GM12864 (cell line): ENCODE measurements at regions not wholly inside any gene's neighbourhood (a gene's known extent, or its start where the extent isn't known, plus 50 kb on each side); places are given as distances from the start of the nearest gene placed in this dataset.

ENCODE experiments used
- DNase-seq: peaks from one replicate; pipeline ENCODE4 v3.0.0-alpha.2; 2011; ENCODE audit warnings: low read depth
- H3K4me3 ChIP-seq: 2 replicates; pipeline ENCODE4 v1.5.1; 2011; ENCODE audit warnings: mild to moderate bottlenecking, low read depth, low read length, control low read depth
- TF ChIP-seq, protein P1 (sequence below): IDR thresholded peaks from 2 replicates; pipeline ENCODE4 v1.5.1; 2011; ENCODE audit warnings: low read depth, mild to moderate bottlenecking, moderate library complexity, low read length, control low read depth, inconsistent platforms; ENCODE audit errors: missing control alignments

DNA sequence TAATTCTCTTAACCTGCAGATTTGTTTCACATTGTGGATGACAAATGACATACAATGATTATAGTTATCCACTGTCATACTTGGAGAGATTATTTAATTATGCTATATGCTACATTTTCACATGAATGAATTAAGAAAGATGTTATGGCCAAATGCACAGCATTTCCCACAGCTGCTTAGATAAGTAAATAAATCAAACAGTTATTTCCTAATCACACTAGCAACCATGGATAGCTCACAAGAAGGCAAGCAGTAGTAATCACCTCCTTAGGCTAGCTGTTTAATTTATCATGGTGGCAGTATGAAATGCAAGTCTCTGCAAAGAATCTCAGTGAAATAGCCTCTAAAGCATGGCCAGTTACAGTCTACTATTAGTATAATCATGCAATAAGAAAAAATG is 1581.5 kb downstream of the NCAM2 start:
- TF ChIP-seq, protein P1, sequence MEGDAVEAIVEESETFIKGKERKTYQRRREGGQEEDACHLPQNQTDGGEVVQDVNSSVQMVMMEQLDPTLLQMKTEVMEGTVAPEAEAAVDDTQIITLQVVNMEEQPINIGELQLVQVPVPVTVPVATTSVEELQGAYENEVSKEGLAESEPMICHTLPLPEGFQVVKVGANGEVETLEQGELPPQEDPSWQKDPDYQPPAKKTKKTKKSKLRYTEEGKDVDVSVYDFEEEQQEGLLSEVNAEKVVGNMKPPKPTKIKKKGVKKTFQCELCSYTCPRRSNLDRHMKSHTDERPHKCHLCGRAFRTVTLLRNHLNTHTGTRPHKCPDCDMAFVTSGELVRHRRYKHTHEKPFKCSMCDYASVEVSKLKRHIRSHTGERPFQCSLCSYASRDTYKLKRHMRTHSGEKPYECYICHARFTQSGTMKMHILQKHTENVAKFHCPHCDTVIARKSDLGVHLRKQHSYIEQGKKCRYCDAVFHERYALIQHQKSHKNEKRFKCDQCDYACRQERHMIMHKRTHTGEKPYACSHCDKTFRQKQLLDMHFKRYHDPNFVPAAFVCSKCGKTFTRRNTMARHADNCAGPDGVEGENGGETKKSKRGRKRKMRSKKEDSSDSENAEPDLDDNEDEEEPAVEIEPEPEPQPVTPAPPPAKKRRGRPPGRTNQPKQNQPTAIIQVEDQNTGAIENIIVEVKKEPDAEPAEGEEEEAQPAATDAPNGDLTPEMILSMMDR = no peak
- DNase-seq = no peak
- H3K4me3 ChIP-seq = no peak overlapping the region

DNA sequence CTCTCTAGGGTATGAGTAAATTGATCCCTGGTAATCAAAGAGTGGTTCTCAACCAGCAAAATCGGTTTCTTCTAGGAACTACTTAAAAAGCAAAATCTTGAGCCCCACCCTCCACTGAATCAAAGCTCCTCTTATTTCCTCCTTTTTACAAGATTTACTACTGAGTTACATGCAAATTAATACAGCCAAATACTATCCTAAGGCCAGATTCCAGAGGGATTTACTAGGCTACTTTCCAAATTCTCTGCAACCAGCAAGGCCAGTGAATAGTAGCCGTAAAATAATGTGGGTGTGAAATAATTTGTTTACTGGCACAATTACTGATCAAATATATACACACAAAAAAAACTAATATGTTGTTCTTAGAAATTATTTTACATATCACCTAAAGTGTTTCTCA is 1583.8 kb downstream of the NCAM2 start:
- no peak for DNase-seq
- H3K4me3 ChIP-seq = no peak overlapping the region
- TF ChIP-seq, protein P1 = no peak

DNA sequence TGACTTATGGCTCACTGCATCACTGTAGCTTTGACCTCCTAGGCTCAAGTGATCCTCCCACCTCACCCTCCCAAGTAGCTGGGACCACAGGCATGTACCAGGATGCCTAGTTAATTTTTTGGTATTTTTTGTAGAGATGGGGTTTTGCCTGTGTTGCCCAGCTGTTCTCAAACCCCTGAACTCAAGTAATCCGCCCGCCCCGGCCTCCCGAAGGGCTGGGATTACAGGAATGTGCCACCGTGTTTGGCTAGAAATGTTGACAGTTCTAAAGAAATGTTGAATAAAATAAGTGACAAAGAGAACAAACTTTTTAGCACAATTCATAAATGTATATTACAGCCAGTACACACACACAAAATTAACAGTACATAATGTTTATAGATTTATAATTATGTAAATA is 1586.1 kb downstream of the NCAM2 start:
- DNase-seq = no peak
- TF ChIP-seq, protein P1 = no peak
- no peak overlapping the region for H3K4me3 ChIP-seq

DNA sequence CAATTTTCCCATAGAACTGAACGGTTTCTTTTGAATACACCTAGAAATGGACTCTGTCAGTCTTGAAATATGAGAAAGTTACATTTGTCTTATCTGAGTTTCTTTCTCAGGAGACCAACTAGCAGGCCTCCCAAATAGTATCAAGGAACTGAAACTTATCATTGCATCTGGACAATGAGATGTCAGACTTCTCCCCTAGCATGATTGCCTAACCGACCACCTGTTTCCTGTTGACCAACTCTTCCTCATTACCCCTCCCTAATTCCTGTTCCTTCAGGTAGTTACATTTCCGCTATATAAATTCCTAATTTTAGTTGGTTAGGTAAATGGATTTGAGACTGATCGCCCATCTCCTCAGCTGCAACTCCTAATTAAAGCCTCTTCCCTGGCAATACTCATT is 1587.3 kb downstream of the NCAM2 start:
- H3K4me3 ChIP-seq = no peak overlapping the region
- TF ChIP-seq, protein P1 = no peak
- DNase-seq = no peak

DNA sequence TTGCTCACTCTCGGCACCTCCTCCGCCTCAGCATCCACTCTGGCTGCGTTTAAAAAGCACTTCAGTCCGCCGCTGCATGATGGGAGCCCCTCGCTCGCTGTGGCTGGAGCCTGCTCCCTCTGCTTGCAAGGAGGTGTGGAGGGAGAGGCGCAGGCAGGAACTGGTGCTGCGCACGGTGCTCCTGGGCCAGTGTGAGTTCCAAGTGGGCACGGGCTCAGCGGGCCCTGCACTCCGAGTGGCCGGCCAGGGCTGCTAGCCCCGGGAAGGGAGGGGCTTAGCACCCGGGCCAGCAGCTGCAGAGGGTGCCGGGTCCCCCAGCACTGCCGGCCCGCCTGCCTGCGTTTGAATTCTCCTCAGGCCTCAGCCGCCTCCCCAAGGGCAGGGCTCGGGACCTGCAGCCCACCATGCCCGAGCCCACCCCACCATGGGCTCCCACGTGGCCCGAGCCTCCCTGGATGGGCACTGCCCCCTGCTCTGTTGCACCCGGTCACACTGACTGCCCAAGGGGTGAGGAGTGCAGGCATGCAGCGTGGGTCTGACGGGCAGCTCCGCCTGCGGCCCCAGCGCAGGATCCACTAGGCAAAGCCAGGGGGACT is 1599.5 kb downstream of the NCAM2 start:
- no peak for DNase-seq
- H3K4me3 ChIP-seq = no peak overlapping the region
- TF ChIP-seq, protein P1 = no peak

DNA sequence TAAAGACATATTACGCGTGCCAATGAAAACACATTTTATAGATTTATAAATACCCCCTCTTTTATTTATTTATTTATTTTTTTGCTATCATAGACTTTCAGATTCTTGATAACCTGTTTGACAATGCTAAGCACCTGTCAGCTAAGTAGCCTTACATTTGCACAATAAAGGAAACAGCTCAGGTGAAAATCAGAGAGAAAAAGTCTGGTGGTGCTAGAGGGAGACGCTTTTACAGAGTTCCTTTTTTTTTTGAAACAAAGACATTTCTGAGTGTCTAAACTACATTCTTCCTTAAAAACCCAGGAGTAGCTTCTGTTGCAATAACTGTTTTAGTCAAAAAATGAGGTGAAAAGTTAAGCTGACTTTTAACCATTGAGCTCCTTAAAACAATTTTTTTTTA is 1611.6 kb downstream of the NCAM2 start:
- no peak for DNase-seq
- H3K4me3 ChIP-seq = no peak overlapping the region
- TF ChIP-seq, protein P1 = no peak

DNA sequence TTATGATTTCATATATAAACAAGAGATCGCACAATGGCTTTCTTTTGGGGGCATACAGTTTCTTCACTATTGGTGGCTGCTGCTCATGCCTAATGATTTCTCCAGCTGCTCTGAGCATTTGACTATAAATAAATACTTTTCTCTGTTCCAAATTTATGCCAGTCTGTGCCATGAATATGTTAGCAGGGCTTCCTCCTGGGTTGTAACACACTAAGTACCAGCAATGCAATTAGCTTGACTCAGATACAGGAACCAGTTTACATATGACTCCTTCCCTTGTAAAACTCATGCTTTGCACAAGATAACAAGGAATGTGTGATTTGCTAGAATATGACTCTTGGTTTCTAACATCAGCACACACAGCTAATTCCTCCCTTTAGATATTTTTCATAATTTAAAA is 1629.7 kb downstream of the NCAM2 start:
- no peak for DNase-seq
- H3K4me3 ChIP-seq = no peak overlapping the region
- TF ChIP-seq, protein P1 = no peak
